CD4-positive, alpha-beta T cell treated with Interleukin-21 for 1 hour (primary cell): ENCODE measurements at regions not wholly inside any gene's neighbourhood (a gene's known extent, or its start where the extent isn't known, plus 50 kb on each side); places are given as distances from the start of the nearest gene placed in this dataset.
A peak's percentile ranks its signal among the peaks of the same experiment; 100 is the strongest.

ENCODE experiments used
- DNase-seq: peaks from one replicate; pipeline ENCODE4 v3.0.0-alpha.2; 2020

DNA sequence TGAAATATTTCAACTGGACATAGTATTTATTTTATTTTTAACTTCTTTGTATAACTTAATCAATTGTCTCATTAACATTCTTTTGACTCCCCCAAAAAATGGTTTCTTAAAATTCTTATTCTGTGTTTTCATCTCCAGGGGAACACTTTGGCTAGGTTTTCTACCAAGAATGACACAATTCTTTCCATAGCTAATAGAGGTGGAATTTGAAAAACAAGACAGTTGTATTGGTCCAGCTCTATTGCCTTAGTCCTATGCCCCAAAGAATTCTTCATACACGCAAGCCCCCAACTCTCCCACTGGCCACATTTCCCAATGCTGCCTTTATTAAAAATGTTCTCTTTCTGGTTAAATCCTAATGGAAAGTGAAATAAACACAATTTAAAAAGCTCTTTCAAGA, 104.7 kb upstream of the PKDCC start:
- no peak for DNase-seq

DNA sequence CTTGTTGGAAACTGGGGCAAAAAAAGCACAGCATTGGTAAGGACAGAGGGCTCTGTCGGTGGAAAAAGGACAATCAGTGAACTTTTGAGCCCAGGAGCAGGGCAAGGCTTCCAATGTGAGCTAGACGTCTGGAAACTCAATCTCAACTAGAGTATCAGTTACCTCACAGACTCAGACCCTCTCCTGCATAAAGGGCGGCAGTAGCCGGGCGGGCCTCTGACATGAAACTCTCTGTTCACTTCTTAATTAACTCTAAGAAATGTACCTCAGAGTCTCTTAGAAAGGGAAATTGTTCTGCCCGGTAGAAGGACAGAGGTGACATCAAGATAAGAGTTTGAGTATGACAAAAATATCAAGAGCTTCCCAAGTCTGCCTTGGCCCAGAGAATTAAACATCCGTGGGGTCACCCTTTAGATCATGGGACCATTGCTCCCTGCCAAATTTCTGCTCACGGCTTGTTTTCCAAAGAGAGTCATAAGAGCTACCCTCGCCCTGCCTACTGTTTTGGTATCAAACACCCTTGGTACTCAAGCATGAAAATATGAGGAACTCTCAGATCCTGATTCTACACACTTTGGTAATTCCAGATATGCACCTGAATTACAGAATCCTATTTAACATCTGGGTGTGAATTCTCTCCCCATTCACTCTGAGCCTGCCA, 103.5 kb upstream of the PKDCC start:
- no peak for DNase-seq

DNA sequence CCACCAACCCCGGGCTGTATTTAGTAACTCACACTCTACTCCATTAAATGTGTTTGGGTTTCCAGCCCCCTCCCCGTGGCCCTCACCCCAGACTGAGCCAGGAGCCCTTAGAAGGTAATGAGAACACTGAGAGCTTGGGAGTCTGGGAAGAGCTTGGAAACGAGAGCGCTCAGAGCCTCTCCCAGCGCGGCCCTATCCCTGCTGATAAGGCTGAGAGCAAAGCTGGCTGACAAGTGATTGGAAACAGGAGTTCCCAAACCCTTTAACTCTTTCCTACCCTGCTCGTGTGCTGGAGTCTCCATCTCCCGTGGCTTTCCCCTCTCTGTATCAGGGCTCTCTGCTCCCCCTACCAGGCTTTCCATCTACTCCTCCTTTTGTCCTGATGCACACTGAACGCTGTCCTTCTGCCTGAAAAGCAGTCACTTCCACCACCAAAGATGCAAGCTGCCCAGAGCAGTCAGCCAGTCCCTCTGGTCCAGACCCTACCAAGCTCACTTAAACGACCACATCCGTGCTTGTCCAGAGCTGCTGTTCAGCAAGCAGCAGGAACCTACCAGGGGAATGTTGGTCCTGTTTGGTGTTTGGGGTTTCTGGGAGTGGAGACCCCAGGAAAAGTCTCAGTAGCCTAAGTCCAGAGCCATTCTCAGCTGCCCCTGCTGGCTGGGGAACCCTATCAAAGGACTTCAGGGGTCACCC, 100.0 kb upstream of the PKDCC start:
- DNase-seq = no peak

DNA sequence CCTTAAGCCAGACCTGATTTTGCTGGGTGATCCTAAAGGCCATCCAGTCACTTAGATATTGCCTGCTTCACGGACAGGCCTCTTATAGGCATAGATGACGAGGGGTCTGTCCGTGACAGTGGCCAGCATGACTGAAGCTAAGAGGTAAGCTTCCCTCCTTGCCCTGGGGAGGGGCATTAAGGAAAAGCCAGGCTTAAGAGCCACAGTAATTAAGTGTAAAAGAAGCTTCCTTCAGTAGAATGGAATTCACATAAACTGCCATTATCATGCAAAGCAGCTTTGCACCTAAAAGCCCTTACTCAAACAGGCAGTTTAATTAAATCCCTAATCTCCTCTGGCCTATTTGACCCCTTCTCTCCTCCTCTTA, 99.4 kb upstream of the PKDCC start:
- no peak for DNase-seq

DNA sequence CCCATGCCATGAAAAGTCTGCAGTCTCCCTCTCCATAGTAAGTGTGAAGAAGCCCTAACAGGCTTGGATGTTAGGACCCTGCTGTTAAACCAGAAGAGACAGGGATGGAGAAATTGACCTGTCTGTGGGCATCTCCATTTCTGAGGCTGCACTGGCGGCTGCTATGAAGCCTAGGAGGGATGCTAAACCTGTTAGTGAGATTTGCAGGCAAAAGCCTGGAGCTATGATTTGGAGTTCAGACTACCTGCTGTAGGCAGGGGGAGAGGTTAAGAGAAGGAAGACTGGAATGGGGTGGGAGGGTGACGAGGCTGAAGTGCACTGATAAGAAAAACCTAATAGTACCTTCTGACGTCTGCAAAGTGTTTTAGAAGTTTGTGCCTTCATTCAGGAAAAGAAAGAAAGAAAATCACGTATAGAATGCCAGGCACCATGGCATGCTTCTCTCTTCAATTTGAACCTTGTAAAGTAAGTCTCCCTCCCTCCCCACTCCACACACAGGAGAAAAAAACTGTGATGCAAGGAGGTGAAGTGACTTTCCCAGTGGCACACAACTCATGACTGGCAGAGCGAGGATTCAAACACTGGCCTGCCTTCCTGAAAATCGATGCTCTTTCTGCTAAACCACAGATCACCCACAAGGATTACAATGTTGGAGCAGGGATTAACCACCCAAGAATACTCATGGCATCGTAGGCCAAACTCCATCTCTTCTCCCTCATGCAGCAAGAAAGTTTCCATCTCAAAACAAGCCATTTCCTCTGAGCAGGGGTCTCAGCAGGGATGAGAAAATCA, 98.5 kb upstream of the PKDCC start:
- DNase-seq = no peak

DNA sequence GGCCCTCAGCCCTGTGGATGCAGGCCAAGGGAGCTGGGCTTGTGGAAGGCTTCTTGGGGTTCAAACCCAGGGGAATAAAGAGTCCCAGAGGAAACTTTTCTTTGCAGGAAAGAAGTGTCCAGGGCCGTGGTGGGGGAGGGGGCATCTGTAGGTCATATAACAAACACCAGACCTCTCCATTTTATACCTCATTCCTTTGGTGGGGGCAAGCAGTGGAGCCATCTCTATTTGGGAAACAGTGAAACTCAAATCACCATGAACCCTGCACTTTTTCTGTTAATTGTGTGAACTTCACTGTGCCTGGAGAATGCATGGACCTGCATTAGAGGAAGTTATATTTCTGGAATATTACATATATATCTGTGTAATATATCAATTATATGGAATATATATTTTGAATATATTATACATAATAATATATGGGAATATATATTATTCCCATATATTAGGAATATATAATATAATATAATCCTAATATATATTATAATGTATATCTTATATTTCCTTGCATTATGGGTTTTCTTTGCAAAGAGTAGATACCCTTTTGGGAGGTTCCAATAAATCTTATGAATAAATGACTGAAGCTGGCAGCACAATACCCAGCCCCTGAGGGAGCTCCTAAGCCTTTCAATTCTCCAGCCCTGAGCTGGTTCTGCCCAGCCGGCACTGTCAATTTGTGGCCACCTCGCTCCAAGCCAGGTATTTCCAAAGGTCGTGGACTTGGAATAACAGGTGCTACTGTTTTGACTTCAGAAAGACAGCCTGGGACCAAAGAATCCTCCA, 97.7 kb upstream of the PKDCC start:
- no peak for DNase-seq

DNA sequence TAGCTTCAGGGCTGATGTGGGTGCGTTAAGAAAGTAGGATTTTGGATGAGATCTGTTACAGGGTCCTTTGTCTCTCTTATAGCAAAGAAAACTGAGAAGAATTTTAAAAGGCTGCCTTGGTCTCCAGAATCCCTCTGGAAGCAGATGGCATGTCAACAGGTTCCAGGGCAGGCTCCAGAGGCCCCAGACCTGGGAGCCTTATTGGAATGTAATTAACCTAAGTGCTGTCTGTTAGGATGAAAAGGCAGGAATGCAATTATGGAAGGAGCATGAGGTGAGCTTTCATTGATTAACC, 97.2 kb upstream of the PKDCC start:
- no peak for DNase-seq

DNA sequence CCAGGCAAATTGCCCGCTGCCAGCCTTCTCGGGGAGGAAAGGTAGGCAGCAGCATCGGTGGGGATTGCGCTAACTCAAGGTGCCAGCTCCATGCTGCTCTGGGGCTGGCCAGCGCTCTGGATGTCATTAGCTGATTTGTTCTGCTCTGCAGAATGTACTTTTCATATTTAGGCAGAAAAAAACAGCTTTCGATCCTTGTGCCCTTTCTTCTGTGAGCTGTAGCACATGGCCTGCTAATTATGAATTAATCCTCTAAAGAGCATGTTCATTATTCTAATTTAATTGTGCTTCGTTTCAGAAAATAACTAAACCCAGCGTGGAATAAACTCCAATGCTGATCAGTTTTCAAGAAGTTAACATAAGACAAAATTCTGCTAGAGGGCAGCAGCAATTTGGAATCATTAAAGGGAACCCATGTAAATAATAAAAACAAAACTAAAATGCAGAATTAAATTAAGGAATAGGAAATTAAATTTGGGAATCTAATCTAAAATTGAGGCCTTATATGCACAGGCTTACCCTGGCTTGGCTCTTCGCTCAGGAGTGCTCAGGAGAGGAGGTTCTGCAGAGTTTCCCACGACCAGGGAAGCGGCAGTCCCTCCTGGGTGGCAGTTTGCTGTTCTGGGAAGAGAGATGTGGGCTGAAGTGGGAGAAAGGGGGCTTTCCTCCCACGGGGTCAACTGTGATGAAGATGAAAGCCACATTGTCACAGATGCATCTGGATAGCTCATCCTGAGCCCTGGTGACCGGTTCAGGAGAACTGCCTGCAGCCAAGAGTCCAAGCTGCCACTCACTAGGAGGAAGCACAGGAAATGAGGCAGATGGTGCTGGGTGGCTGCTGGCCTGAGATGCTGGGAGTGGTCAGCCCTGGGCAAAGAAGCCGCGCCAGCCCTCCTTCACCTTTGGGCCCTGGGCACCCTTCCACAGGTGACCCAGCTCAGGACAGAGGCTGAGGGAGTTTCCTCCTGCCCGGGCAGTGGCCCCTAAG, 93.2 kb upstream of the PKDCC start:
- no peak for DNase-seq

DNA sequence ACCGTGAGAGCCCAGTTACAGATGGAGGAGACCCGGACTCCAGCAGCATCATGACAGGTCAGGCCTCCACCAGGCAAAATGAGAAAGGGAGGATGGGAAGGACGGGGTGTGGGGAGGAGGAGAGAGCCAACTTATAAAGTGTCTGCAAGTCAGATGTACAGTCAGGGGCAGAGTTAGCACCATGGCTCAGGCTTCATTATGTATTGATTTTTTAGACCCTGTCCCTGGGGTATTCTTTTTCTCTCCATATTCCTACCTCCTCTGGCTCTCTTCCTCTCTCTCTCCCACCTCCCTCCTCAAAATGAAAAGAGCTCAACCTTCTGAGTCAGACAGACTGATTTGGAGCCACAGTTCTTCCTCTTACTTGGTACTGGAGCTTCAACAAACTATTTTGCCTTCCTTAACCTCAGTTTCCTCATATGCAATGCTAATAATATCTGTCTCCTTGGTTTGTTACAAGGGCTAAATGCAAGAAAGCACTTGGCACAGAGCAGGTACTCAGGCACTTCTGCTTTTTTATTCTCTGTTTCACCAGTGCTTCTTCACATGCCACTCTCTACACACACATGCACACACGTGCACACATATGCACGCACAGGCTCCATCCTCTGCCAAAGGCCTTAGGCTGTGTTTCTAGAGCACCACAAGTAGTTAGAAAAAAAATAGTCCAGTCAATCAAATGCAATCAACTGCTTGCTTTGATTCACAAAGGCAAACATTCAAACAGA, 92.3 kb upstream of the PKDCC start:
- no peak for DNase-seq

DNA sequence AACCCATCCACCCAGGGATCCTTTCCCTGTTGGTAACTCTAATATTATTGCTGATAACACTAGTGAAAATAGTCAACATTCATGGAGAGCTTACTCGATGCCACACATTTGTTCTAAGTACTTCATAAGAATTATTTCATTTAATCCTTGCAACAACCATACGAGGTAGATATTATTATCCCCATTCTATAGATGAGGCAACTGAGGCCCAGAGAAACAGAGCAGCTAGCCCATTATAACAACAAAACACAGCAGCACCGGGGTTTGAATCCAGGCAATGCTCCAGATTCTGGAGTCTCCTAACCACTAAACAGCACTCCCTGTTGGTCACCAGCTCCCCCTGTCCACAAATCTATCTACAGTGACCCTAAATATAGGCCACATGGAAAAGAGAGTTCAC, 90.4 kb upstream of the PKDCC start:
- DNase-seq = no peak

DNA sequence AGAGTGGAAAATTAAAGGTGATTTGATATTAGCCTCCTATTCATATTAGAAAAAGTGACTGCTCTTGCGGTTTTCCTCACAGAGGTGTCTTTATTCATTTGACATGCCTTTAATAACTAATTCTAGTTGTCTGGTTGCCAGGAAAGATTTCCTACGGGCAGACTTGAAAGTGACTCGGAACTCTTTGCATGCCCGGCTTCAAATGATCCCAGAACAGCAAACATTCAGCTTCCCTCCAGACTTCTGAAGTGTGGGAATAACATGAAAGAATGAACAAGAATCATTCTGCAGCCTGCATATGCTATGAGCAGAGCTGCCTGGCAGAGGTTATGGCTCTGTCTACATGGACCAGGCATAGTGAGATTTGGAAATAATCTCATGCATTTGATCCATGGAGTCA, 89.6 kb upstream of the PKDCC start:
- no peak for DNase-seq

DNA sequence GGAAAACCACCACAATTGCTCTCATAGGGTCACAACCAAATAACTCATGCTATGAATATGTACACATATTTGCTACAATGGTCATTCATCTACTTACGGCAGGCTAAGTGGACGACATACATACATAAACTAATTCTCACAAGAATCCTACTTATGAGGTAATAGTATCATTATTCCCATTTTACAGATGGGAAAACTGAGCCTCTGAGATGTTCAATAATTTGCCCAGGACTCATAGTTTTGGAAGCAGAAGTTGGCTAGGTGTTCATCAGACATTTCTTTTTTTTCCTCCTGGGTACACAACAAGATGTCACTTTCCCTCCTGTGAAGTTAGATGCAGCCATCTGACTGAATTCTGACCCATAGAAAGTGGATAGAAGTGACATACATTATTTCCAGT, 89.0 kb upstream of the PKDCC start:
- DNase-seq = no peak

DNA sequence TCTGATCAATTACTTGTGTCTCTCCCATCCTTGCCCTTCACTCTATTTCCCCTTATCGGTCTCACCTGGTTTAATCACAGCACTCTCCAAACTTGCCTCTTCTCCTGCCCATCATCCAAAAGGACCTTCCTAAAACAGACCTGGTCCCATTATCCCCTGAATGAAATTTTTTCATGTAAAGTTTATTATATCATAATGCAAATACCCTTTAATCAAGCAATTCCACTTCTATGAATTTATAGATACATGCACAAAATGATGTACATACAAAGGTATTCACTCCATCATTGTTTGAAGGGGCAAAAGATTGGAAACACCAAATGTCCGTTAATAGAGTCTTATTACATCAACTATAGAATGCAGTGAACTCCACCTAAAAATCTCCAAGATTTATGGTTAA, 88.1 kb upstream of the PKDCC start:
- no peak for DNase-seq

DNA sequence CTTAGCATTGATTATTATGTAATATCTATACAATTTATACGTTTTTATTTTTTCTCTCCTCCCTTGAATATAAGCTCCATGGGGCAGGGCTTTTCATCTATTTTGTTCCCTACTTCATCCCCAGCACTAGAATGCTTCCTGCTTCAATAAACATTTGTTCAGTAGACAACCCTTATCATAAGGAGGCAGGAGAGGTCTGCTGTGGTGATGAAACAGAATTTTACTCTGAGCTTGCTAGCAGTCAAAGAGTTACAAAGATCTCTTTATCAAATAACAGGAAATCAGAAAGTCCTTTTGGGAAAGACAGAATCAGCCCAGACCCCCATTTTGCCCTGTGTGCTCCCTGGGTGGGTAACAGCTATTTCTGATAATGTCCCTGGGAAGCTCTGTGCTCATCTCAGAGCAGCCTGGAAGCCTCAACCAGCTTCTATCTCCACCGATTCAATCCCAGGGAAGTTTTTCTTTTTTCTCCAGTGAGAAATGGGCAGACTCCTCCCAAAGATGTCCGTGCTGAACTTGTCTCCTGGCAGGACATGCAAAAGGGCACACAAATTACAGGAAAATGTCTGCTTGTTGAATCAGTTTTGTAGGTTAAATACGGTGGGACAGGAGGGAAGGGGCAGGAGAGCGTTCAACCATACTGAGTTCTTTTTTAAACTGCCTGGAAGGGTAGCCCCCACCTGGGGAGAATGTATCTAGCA, 84.7 kb upstream of the PKDCC start:
- DNase-seq = no peak

DNA sequence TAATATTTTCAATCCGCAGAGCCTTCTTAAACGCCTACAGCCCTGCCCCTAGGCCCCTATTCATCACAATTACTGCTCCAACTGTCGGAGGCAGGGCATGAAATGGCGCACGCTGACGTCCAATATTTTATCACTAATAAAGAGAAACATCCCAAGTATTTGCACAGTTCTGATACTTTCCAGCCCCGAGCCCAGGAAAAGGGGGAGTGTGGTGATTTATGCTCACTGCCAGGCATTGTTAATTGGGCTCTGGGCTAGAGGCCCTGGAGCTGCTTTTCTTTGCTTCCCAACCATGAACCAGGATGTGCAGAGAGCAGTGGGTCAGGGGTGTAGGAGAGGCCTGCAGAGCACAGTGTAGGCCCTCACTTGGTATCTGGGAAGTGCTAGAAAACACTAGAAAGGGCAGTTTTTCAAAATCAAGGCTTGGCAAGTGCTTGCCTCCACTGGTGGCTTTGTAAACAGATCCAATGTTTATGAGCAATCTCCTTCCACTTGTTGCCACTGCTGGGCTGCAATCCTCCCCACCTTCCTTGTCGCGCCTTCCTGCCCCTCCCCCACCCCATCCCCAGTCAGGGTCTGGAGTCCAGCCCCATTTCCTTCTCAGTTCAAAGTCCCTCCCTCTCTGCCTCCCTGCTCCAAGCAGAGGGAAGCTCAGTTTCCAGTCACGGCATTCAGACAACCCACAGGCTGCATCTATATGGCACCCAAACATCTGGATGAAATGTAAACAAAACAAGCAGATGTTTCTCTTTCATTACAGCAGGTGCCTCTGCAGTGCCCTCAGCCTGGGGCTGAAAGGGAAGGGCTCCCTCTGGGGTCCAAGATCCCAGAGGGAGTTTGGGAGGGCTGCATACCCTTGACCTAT, 83.9 kb upstream of the PKDCC start:
- DNase-seq = no peak

DNA sequence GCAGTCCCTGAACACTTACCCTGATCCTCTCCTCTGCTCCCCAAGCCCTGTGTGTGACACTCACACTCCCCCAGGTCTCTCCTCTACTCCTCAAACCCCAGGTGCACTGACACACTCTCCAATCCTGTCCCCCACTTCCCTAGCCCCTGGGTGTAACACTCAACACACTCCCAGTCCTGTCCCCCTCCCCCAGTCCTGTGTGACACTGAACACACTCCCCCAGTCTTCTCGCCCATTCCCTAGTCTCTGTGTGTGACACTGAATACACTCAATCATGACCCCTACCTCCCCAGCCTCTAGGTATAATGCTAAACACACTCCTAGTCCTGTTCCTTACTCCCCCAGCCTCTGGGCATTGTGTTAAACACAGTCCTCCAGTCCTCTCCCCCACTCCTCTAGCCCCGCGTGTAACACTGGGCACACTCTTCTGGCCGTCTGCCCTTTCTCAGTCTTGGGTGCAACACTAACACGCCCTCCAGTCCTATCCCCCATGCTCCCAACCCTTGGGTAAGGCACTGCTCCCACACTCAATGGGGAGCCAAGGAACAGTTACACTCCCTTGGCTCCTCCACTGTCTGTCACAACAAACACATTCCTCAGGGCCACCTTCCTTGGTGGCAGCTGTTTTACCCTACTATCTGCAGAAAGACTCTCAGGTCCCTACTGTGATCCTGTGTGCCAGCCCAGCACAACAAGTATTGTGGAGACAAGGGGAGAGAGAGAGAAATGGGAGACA, 82.5 kb upstream of the PKDCC start:
- no peak for DNase-seq

DNA sequence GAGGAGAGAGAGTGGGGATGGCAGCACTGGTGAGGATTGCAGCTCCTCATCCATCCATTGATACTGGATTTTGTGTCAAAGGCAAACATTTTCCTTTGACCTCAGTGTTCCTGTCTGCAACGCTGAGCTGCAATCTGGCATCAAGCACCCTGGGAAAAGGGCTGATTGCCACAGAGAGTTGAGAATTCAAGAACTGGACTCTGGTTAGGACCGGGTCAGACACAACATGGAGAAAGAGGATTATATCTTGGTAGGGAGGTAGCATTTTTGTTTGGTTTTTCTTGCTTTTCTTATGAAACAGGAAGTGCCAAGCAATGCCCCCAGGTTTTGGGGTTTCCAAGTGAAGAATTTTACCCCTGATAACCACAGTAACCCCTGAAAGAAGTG, 81.9 kb upstream of the PKDCC start:
- no peak for DNase-seq

DNA sequence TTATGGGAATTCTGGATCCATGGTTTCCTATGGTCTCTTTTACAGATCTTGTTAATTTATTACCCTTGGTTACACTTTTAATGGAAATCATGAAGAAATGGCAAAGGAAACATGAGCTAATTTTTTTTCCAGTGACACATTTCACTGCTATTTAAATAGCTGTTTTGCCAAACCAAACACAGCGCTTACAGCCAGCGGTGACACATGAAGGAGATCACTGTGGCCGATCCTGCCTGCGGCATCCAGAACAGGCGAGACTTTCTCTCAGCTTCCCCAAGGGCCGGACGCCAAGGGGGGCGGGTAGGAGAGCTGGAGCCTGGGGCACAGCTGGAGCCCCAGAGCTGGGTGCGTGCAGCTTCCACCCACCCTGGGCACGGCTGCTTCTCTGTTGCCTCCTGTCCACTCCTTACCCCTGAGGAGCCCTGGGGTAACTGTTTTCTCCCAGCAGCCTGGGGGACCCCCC, 81.4 kb upstream of the PKDCC start:
- no peak for DNase-seq

DNA sequence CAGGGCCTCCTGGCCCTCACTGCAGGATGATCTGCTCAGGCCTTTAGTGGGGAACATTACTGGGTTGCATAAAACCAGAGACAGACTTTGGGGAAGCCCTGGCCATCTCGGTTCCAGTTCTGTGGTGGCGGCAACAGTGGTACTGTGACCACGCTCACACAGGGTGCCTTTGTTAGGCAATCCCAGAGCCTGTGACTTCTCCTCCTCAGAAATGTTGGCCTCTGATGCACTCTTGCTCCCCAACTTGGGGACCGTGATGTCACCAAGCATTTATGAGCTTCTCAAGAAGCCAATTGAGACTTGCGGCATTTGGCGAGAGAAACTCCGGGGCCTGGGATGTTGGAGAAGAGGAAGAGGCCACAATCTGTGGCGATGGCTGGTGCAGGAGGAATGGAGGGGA, 80.9 kb upstream of the PKDCC start:
- DNase-seq = peak; percentile 5
